HCT116 (cell line): ENCODE measurements at regions not wholly inside any gene's neighbourhood (a gene's known extent, or its start where the extent isn't known, plus 50 kb on each side); places are given as distances from the start of the nearest gene placed in this dataset.

ENCODE experiments used
- ATAC-seq: fragments of 200-7000 bp; cut with Tn5 transposase; 2 replicates; pipeline ENCODE4 v1.9.1; 2020; ENCODE audit warnings: mild to moderate bottlenecking, moderate library complexity
- BruUV-seq: library from RNA; stranded (reverse); fragments of 400-500 nt; replicated peaks from 2 replicates; lab custom pipeline; 2021; lab: Mats Ljungman, UMichigan
- CTCF ChIA-PET: fragments of 300-600 bp; sonication (Branson Sonifier 250); formaldehyde crosslinking; loops from one replicate; lab custom pipeline; 2021; ENCODE audit warnings: antibody characterized with exemption; lab: Charles Lee
- POLR2A ChIA-PET: fragments of 300-600, 350-600 bp; sonication (Branson Sonifier 250); formaldehyde crosslinking; loops from one replicate; lab custom pipeline; 2021; ENCODE audit warnings: antibody characterized with exemption; lab: Charles Lee
- RAD21 ChIA-PET, 2 experiments: fragments of 300-600 bp; sonication (Branson Sonifier 250); formaldehyde crosslinking; loops; one replicate each; lab custom pipeline; 2023; ENCODE audit warnings: low total read pairs in 2 of 2; ENCODE audit not compliant: uncharacterized antibody in 2 of 2, unreplicated experiment in 2 of 2, low non-redundant PET in 1 of 2; lab: Charles Lee
- DNase-seq: peaks from one replicate; pipeline ENCODE4 v3.0.0-alpha.2; 2010; ENCODE audit warnings: low read depth, low spot score
- H2AFZ ChIP-seq: fragments of 200-600 bp; shearing (Covaris generic), sonication (generic); 2 replicates; pipeline ENCODE4 v1.6.1; 2017; ENCODE audit warnings: low read depth, mixed run types, mixed read lengths, antibody characterized with exemption, low read length; ENCODE audit not compliant: poor library complexity, severe bottlenecking
- H3K27ac ChIP-seq: 2 replicates; pipeline ENCODE4 v1.5.1; 2012; ENCODE audit warnings: low read depth, low read length
- H3K27me3 ChIP-seq: fragments of 200-600 bp; sonication (generic); 2 replicates; pipeline ENCODE4 v1.6.1; 2016; ENCODE audit warnings: mixed run types, low read length, mixed read lengths; ENCODE audit not compliant: insufficient read depth
- H3K36me3 ChIP-seq, 2 experiments: fragments of 200-500 bp in 1 of 2; fragments of 200-600 bp in 1 of 2; sonication (Bioruptor generic) in 1 of 2; sonication (generic) in 1 of 2; 2 replicates each; pipeline versions ENCODE4 v1.5.1 to v1.6.1; 2014 to 2016; ENCODE audit warnings: low read length in 2 of 2, inconsistent platforms in 1 of 2, mixed read lengths in 1 of 2, mixed run types in 1 of 2; ENCODE audit not compliant: insufficient read depth in 2 of 2, control insufficient read depth in 1 of 2
- H3K4me1 ChIP-seq, 2 experiments: fragments of 200-600 bp in 1 of 2; sonication (generic) in 1 of 2; 2 replicates each; pipeline versions ENCODE4 v1.5.1 to v1.6.1; 2012 to 2017; ENCODE audit warnings: low read length in 2 of 2, inconsistent platforms in 1 of 2, mild to moderate bottlenecking in 1 of 2, mixed read lengths in 1 of 2, mixed run types in 1 of 2, moderate library complexity in 1 of 2; ENCODE audit not compliant: insufficient read depth in 2 of 2, control insufficient read depth in 1 of 2
- H3K4me2 ChIP-seq: fragments of 200-600 bp; sonication (generic); 2 replicates; pipeline ENCODE4 v1.6.1; 2017; ENCODE audit warnings: mixed run types, low read length, mixed read lengths
- H3K4me3 ChIP-seq, 2 experiments: fragments of 200-600 bp in 1 of 2; sonication (generic) in 1 of 2; replicated peaks in 1 of 2; 2 replicates each; pipeline ENCODE4 v1.5.1; 2011 to 2016; ENCODE audit warnings: low read length in 2 of 2, control low read depth in 1 of 2, low read depth in 1 of 2, mild to moderate bottlenecking in 1 of 2, mixed read lengths in 1 of 2, mixed run types in 1 of 2
- H3K79me2 ChIP-seq: fragments of 200-600 bp; sonication (generic); 2 replicates; pipeline ENCODE4 v1.6.1; 2017; ENCODE audit warnings: mild to moderate bottlenecking, mixed run types, low read length, moderate library complexity, mixed read lengths; ENCODE audit not compliant: insufficient read depth
- H3K9ac ChIP-seq: fragments of 200-600 bp; sonication (generic); 2 replicates; pipeline ENCODE4 v1.6.1; 2016; ENCODE audit warnings: low read length, mixed read lengths
- H3K9me2 ChIP-seq: fragments of 200-600 bp; sonication (generic), shearing (Covaris generic); 2 replicates; pipeline ENCODE4 v1.6.1; 2017; ENCODE audit warnings: mixed run types, mild to moderate bottlenecking, moderate library complexity; ENCODE audit not compliant: insufficient read depth
- H3K9me3 ChIP-seq, 2 experiments: fragments of 200-500 bp in 1 of 2; fragments of 200-600 bp in 1 of 2; sonication (Bioruptor generic) in 1 of 2; sonication (generic) in 1 of 2; 2 replicates each; pipeline ENCODE4 v1.6.1; 2014 to 2017; ENCODE audit warnings: low read length in 2 of 2, mixed read lengths in 2 of 2, inconsistent platforms in 1 of 2, low read depth in 1 of 2, mild to moderate bottlenecking in 1 of 2, mixed run types in 1 of 2, moderate library complexity in 1 of 2; ENCODE audit not compliant: control insufficient read depth in 1 of 2, insufficient read depth in 1 of 2
- H4K20me1 ChIP-seq: fragments of 200-600 bp; sonication (generic), shearing (Covaris generic); 2 replicates; pipeline ENCODE4 v1.6.1; 2017; ENCODE audit warnings: mixed run types, mild to moderate bottlenecking, moderate library complexity; ENCODE audit not compliant: insufficient read depth
- ATF3 ChIP-seq: IDR thresholded peaks from 2 replicates; pipeline ENCODE4 v1.6.1; 2012
- CEBPB ChIP-seq: IDR thresholded peaks from 2 replicates; pipeline ENCODE4 v1.6.1; 2012; ENCODE audit warnings: low read depth
- CTCF ChIP-seq, 3 experiments: fragments of 200-600 bp in 1 of 3; sonication (generic) in 1 of 3; IDR thresholded peaks in 2 of 3; conservative IDR thresholded peaks in 1 of 3; 2 replicates each; pipeline ENCODE4 v1.5.1; 2012 to 2017; ENCODE audit warnings: low read depth in 2 of 3, low read length in 2 of 3, antibody characterized with exemption in 1 of 3, borderline replicate concordance in 1 of 3, control low read depth in 1 of 3, mild to moderate bottlenecking in 1 of 3, mixed read lengths in 1 of 3, mixed run types in 1 of 3, moderate library complexity in 1 of 3; ENCODE audit not compliant: insufficient read depth in 1 of 3
- EGR1 ChIP-seq: IDR thresholded peaks from 2 replicates; pipeline ENCODE4 v1.6.1; 2012; ENCODE audit warnings: low read depth
- ELF1 ChIP-seq: IDR thresholded peaks from 2 replicates; pipeline ENCODE4 v1.6.1; 2012; ENCODE audit warnings: low read depth, borderline replicate concordance
- EZH2 ChIP-seq: fragments of 200-600 bp; sonication (generic); IDR thresholded peaks from 2 replicates; pipeline ENCODE4 v1.6.1; 2017; ENCODE audit warnings: antibody characterized with exemption, mixed run types
- EZH2phosphoT487 ChIP-seq: fragments of 200-600 bp; IDR thresholded peaks from 2 replicates; pipeline ENCODE4 v1.6.1; 2018; ENCODE audit warnings: antibody characterized with exemption, borderline replicate concordance
- JUND ChIP-seq: IDR thresholded peaks from 2 replicates; pipeline ENCODE4 v1.6.1; 2012
- POLR2A ChIP-seq: IDR thresholded peaks from 2 replicates; pipeline ENCODE4 v1.7.0; 2011; ENCODE audit warnings: borderline replicate concordance; ENCODE audit not compliant: insufficient read depth, insufficient read length; ENCODE audit errors: extremely low read depth
- POLR2AphosphoS5 ChIP-seq: IDR thresholded peaks from 2 replicates; pipeline ENCODE4 v1.6.1; 2011; ENCODE audit warnings: mild to moderate bottlenecking, low read depth, low read length, moderate library complexity
- REST ChIP-seq: IDR thresholded peaks from 2 replicates; pipeline ENCODE4 v1.6.1; 2012; ENCODE audit warnings: low read depth
- SP1 ChIP-seq: IDR thresholded peaks from 2 replicates; pipeline ENCODE4 v1.6.1; 2012; ENCODE audit warnings: low read depth
- SRF ChIP-seq: IDR thresholded peaks from 2 replicates; pipeline ENCODE4 v1.6.1; 2012; ENCODE audit warnings: low read depth
- TCF7L2 ChIP-seq: IDR thresholded peaks from 2 replicates; pipeline ENCODE4 v1.7.0; 2011; ENCODE audit warnings: borderline replicate concordance, inconsistent platforms; ENCODE audit not compliant: insufficient read depth, insufficient read length; ENCODE audit errors: extremely low read depth
- ZNF274 ChIP-seq: fragments of 200-500 bp; sonication (Bioruptor generic); IDR thresholded peaks from 2 replicates; pipeline ENCODE4 v1.6.1; 2014; ENCODE audit warnings: mild to moderate bottlenecking, low read depth, low read length, inconsistent platforms
- intact Hi-C: fragments of 100-400 bp; cut with micrococcal nuclease; formaldehyde crosslinking; loops from 2 replicates; pipeline ENCODE4 v1.10.0; 2022
- TF ChIP-seq, protein P1 (sequence below): IDR thresholded peaks from 2 replicates; pipeline ENCODE4 v1.6.1; 2012

DNA sequence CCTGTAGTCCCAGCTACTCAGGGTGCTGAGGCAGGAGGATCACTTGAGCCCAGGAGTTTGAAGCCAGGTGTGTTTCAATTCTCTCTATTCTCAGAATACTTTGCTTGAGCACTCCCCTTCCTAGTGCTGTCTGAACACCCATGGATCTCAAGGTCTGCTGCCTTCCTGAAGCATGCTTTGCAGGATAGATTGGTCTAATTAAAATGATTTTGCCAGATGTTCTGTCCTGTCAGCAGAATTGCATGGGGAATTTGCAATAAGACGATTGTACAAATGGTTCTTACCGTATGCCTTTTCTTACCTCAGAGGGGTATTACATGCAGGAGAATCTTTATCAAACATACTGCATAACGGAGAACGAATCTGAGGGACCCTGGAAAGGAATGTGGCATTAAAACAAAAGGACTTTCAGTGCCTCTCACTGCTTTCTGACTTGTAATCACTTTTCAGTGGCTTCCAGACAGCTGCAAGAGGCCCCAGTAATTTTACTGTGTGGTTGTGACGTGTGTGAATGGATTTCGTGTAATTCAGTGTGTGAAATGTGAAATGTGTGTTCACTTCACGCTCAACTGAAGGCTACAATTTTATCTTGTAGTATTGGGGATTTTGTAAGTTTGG is 587.2 kb upstream of the SEMA6A start:
- BruUV-seq = no TSS peak
- DNase-seq (no peak), ATAC-seq (no peak)
- Histone ChIP-seq H3K79me2 (no peaks in the 10 kb centered on the region), H4K20me1 (no peaks in the 10 kb centered on the region), H3K9me2 (no peaks in the 10 kb centered on the region), H3K4me2 (no peak overlapping the region), H3K9ac (no peak overlapping the region), H3K36me3 (no peaks in the 10 kb centered on the region), H3K27ac (no peak overlapping the region), H3K4me3 (no peak overlapping the region), H3K27me3 (no peaks in the 10 kb centered on the region), H3K4me1 (no peaks in the 10 kb centered on the region), H2AFZ (no peak overlapping the region), H3K9me3 (no peaks in the 10 kb centered on the region)
- ChIA-PET POLR2A (no interaction called here), RAD21 (no interaction called here), CTCF (no interaction called here)
- TF ChIP-seq EGR1 = no peak
- TF ChIP-seq ATF3 = no peak
- no peak for TF ChIP-seq POLR2AphosphoS5
- TF ChIP-seq TCF7L2 = no peak
- TF ChIP-seq ELF1 = no peak
- no peak for TF ChIP-seq CEBPB
- TF ChIP-seq POLR2A = no peak
- no peak for TF ChIP-seq SP1
- TF ChIP-seq JUND = no peak
- TF ChIP-seq, protein P1, sequence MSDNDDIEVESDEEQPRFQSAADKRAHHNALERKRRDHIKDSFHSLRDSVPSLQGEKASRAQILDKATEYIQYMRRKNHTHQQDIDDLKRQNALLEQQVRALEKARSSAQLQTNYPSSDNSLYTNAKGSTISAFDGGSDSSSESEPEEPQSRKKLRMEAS = no peak
- no peak for TF ChIP-seq SRF
- TF ChIP-seq EZH2 = no peak
- no peak for TF ChIP-seq ZNF274
- no peak for TF ChIP-seq CTCF (IDR thresholded peaks at IDR 0.05 in 2 of 3, conservative IDR thresholded peaks at IDR 0.05 in 1 of 3; ENCODE audit: borderline replicate concordance in 1 of 3, insufficient read depth in 1 of 3, low read depth in 2 of 3, low read length in 2 of 3)
- no peak for TF ChIP-seq EZH2phosphoT487
- TF ChIP-seq REST = no peak
- intact Hi-C loops = no loop called here
